ENCODE measurements at regions not wholly inside any gene's neighbourhood (a gene's known extent, or its start where the extent isn't known, plus 50 kb on each side); places are given as distances from the start of the nearest gene placed in this dataset.

DNA sequence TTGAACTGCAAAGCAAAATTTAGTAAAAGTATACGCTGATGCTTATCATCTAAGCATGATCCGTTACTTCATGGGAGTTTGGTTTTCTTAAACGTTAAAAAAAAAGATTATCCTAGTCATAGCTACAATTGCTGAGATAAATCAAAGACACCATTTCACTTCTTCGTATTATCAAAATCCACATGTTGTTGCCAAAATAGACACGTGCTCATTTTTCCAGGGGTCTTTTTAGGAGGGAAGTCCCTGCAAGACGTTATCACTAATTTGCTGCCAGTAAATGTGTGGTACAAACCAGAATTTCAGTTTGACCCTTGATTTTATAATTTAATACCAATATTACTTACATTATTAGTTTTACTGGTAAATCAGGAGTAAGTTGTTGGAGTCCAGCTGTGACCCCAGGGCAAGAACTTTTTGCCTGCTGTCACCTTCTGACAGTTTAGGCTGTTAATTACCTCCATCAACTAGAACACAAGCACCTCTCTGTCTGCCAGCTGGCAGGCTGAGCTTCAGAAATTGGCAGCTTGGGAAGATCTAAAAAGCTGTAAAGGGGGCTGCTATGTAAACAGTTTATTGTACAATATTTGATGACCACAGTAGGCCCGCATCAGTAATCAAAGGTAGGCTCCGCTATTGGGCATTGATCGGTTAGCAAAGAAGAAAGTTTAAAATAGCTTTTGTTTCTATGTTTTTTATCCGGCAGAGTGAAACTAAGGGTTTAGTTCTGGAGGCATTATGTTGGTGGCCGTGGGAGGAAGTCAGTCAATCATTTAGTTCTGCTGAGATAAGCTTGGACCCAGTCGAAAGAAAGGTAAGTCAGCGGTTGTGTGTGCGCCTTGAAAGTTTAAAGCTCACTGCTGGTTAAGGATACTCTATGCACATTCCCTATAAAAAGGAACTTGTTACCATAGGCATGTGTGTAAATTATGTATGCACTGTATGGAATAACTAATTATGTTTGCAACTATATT lies 196.4 kb downstream of the FBXO8 start:
- peak; percentile 44 for DNase-seq (ENCODE audit: insufficient read length, low spot score, missing footprints)
- Histone ChIP-seq H3K27ac (ENCODE audit: low read depth, low read length) (no peak overlapping the region), H3K4me3 (ENCODE audit: insufficient read depth, low read length) (no peak overlapping the region), H3K36me3 (ENCODE audit: insufficient read depth, low read length) (no peaks in the 10 kb centered on the region), H4K20me1 (ENCODE audit: insufficient read depth, low read length) (no peaks in the 10 kb centered on the region), H3K27me3 (ENCODE audit: insufficient read depth, low read length) (no peaks in the 10 kb centered on the region), H3K9me3 (ENCODE audit: low read depth, low read length) (no peaks in the 10 kb centered on the region), H3K79me2 (ENCODE audit: insufficient read depth, low read length) (no peaks in the 10 kb centered on the region), H2AFZ (ENCODE audit: low read length) (no peak overlapping the region), H3K4me1 (ENCODE audit: insufficient read depth, low read length) (no peaks in the 10 kb centered on the region), H3K4me2 (ENCODE audit: insufficient read depth, low read length) (no peak overlapping the region)
- no peak for TF ChIP-seq CTCF (IDR thresholded peaks at IDR 0.05; ENCODE audit: extremely low read depth, low read depth, low read length)

GRCh38 chr4:174084981-174085380 lies 198.5 kb downstream of the FBXO8 start:
- H3K79me2 ChIP-seq (ENCODE audit: insufficient read depth, low read length) = no peaks in the 10 kb centered on the region
- no peak overlapping the region for H2AFZ ChIP-seq (ENCODE audit: low read length)
- no peak overlapping the region for H3K4me2 ChIP-seq (ENCODE audit: insufficient read depth, low read length)
- no peaks in the 10 kb centered on the region for H3K36me3 ChIP-seq (ENCODE audit: insufficient read depth, low read length)
- H3K27ac ChIP-seq (ENCODE audit: low read depth, low read length) = no peak overlapping the region
- H4K20me1 ChIP-seq (ENCODE audit: insufficient read depth, low read length) = no peaks in the 10 kb centered on the region
- H3K4me1 ChIP-seq (ENCODE audit: insufficient read depth, low read length) = no peaks in the 10 kb centered on the region
- no peak overlapping the region for H3K4me3 ChIP-seq (ENCODE audit: insufficient read depth, low read length)
- no peaks in the 10 kb centered on the region for H3K27me3 ChIP-seq (ENCODE audit: insufficient read depth, low read length)
- TF ChIP-seq CTCF (IDR thresholded peaks at IDR 0.05; ENCODE audit: extremely low read depth, low read depth, low read length) = no peak
- no peak for DNase-seq (ENCODE audit: insufficient read length, low spot score, missing footprints)
- H3K9me3 ChIP-seq (ENCODE audit: low read depth, low read length) = no peaks in the 10 kb centered on the region

- no peak for TF ChIP-seq CTCF (IDR thresholded peaks at IDR 0.05; ENCODE audit: extremely low read depth, low read depth, low read length)
- H3K4me1 ChIP-seq (ENCODE audit: insufficient read depth, low read length) = no peaks in the 10 kb centered on the region
- no peaks in the 10 kb centered on the region for H3K27me3 ChIP-seq (ENCODE audit: insufficient read depth, low read length)
- no peak overlapping the region for H3K4me3 ChIP-seq (ENCODE audit: insufficient read depth, low read length)
- H3K9me3 ChIP-seq (ENCODE audit: low read depth, low read length) = no peaks in the 10 kb centered on the region
- no peaks in the 10 kb centered on the region for H3K79me2 ChIP-seq (ENCODE audit: insufficient read depth, low read length)
- no peak overlapping the region for H2AFZ ChIP-seq (ENCODE audit: low read length)
- no peak for DNase-seq (ENCODE audit: insufficient read length, low spot score, missing footprints)
- H3K36me3 ChIP-seq (ENCODE audit: insufficient read depth, low read length) = no peaks in the 10 kb centered on the region
- no peak overlapping the region for H3K4me2 ChIP-seq (ENCODE audit: insufficient read depth, low read length)
- H4K20me1 ChIP-seq (ENCODE audit: insufficient read depth, low read length) = no peaks in the 10 kb centered on the region
- H3K27ac ChIP-seq (ENCODE audit: low read depth, low read length) = no peak overlapping the region
These were observed 198.9 kb downstream of the FBXO8 start for GRCh38 chr4:174084542-174084941.

DNA sequence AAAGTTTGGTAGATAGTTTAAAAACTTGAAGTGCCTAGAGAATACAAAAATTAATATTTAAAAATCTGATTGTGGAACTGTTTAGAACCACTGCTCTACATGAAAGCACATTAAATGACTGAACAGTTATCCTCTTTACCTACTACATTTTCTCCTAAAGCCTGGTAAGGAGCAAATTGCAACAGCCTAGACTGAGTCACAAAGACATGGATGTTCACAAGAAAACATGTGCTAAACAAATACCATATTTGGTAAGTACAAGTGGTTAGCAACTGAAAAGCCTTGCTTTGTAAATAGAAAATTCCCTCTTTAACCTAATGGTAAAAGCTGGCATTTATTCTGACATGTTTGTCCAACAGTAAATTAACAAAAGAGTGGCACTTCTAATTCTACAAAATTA lies 203.1 kb downstream of the FBXO8 start:
- H4K20me1 ChIP-seq (ENCODE audit: insufficient read depth, low read length) = no peaks in the 10 kb centered on the region
- no peak overlapping the region for H3K27ac ChIP-seq (ENCODE audit: low read depth, low read length)

More for the DNA sequence above, 203.1 kb downstream of the FBXO8 start:
- H3K4me3 ChIP-seq (ENCODE audit: insufficient read depth, low read length) = no peak overlapping the region
- H3K79me2 ChIP-seq (ENCODE audit: insufficient read depth, low read length) = no peaks in the 10 kb centered on the region
- no peaks in the 10 kb centered on the region for H3K27me3 ChIP-seq (ENCODE audit: insufficient read depth, low read length)
- H3K4me2 ChIP-seq (ENCODE audit: insufficient read depth, low read length) = no peak overlapping the region
- no peak for DNase-seq (ENCODE audit: insufficient read length, low spot score, missing footprints)
- H3K4me1 ChIP-seq (ENCODE audit: insufficient read depth, low read length) = no peaks in the 10 kb centered on the region
- no peak for TF ChIP-seq CTCF (IDR thresholded peaks at IDR 0.05; ENCODE audit: extremely low read depth, low read depth, low read length)
- no peak overlapping the region for H2AFZ ChIP-seq (ENCODE audit: low read length)
- no peaks in the 10 kb centered on the region for H3K9me3 ChIP-seq (ENCODE audit: low read depth, low read length)
- no peaks in the 10 kb centered on the region for H3K36me3 ChIP-seq (ENCODE audit: insufficient read depth, low read length)
